GM23248 (cell line): ENCODE measurements at regions not wholly inside any gene's neighbourhood (a gene's known extent, or its start where the extent isn't known, plus 50 kb on each side); places are given as distances from the start of the nearest gene placed in this dataset.

Experiments
- EZH2 ChIP-seq: fragments of 200-600 bp; sonication (generic); IDR thresholded peaks from 2 replicates; pipeline ENCODE4 v1.6.1; 2018; ENCODE audit warnings: antibody characterized with exemption, mild to moderate bottlenecking; ENCODE audit not compliant: insufficient read depth, poor library complexity, severe bottlenecking
- EZH2phosphoT487 ChIP-seq: fragments of 200-600 bp; sonication (generic); IDR thresholded peaks from 2 replicates; pipeline ENCODE4 v1.6.1; 2018; ENCODE audit warnings: antibody characterized with exemption, moderate library complexity, mild to moderate bottlenecking, low read depth; ENCODE audit not compliant: insufficient read depth

GRCh38 chr15:46091860-46092450 lies 457.1 kb downstream of the SQOR start:
- TF ChIP-seq EZH2 = no peak
- TF ChIP-seq EZH2phosphoT487 = no peak
